HFFc6 (cell line): ENCODE measurements at regions not wholly inside any gene's neighbourhood (a gene's known extent, or its start where the extent isn't known, plus 50 kb on each side); places are given as distances from the start of the nearest gene placed in this dataset.

ENCODE experiments used
- DNase-seq: peaks from one replicate; pipeline ENCODE4 v3.0.0-alpha.2; 2018
- H3K27ac Mint-ChIP-seq: 2 replicates; pipeline ENCODE4 v1.8.0; 2020; ENCODE audit warnings: mild to moderate bottlenecking, mixed read lengths
- H3K27me3 Mint-ChIP-seq: 2 replicates; pipeline ENCODE4 v1.8.0; 2021; ENCODE audit warnings: mild to moderate bottlenecking, moderate library complexity, mixed read lengths; ENCODE audit not compliant: insufficient read depth
- H3K36me3 Mint-ChIP-seq: 2 replicates; pipeline ENCODE4 v1.8.0; 2021; ENCODE audit warnings: low read depth, mixed read lengths
- H3K4me1 Mint-ChIP-seq: 2 replicates; pipeline ENCODE4 v1.8.0; 2020; ENCODE audit warnings: low read depth, mixed read lengths
- H3K4me3 Mint-ChIP-seq: 2 replicates; pipeline ENCODE4 v1.8.0; 2020; ENCODE audit warnings: mild to moderate bottlenecking, moderate library complexity, mixed read lengths
- H3K9me3 Mint-ChIP-seq: 2 replicates; pipeline ENCODE4 v1.8.0; 2020; ENCODE audit warnings: mild to moderate bottlenecking, mixed read lengths
- TF ChIP-seq, protein P1 (sequence below): fragments of 200-600 bp; sonication (generic); IDR thresholded peaks from 2 replicates; pipeline ENCODE4 v1.5.0; 2021; ENCODE audit warnings: antibody characterized with exemption, mild to moderate bottlenecking

DNA sequence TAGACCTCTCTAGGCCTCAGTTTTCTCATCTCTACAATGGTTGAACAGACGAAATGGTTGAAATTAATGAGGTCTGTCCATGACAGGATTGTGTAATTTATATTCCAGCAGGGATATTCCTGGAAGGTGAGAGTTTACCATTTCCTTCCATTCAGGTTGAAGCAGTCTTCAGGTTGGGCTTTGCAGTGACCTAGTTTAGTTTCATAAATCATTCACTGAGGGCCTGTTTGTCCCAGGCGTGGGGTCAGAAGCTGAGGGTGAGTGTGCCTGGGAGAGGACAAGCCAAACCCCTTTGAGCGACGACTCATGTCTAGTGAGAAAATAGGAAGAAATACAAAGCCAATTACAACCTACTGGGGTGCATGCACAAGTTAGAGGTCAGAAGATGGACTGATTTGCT lies 57.2 kb upstream of the CACNA2D3 start:
- H3K4me3 Mint-ChIP-seq: no peak overlapping the region
- TF ChIP-seq, protein P1, sequence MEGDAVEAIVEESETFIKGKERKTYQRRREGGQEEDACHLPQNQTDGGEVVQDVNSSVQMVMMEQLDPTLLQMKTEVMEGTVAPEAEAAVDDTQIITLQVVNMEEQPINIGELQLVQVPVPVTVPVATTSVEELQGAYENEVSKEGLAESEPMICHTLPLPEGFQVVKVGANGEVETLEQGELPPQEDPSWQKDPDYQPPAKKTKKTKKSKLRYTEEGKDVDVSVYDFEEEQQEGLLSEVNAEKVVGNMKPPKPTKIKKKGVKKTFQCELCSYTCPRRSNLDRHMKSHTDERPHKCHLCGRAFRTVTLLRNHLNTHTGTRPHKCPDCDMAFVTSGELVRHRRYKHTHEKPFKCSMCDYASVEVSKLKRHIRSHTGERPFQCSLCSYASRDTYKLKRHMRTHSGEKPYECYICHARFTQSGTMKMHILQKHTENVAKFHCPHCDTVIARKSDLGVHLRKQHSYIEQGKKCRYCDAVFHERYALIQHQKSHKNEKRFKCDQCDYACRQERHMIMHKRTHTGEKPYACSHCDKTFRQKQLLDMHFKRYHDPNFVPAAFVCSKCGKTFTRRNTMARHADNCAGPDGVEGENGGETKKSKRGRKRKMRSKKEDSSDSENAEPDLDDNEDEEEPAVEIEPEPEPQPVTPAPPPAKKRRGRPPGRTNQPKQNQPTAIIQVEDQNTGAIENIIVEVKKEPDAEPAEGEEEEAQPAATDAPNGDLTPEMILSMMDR: no peak
- H3K27me3 Mint-ChIP-seq: no peaks in the 10 kb centered on the region; the same call in 1 of the 2 replicates
- no peaks in the 10 kb centered on the region for H3K36me3 Mint-ChIP-seq
- no peaks in the 10 kb centered on the region for H3K4me1 Mint-ChIP-seq
- no peak for DNase-seq
- no peak overlapping the region for H3K27ac Mint-ChIP-seq
- H3K9me3 Mint-ChIP-seq: peaks cover 35% of the 10 kb centered on the region

DNA sequence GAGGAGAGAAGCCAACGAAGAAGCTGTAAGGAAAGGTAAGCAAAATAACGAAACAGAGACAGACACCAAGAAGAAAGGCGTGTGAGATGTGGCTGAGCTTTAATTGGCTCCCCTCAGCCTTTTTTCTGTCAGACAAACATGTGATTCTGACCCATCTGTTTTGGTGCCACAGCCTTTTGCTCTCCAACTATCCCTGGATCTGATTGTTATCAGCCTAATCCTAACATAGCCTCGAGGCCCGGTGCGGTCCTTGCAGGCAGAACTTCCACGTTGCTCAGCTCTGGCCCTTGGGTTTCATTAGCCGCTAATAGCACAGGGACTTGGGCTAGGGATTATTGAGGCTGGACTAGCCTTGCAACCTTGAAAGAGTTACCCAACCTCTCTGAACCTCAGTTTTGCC lies 57.9 kb upstream of the CACNA2D3 start:
- H3K4me1 Mint-ChIP-seq: no peaks in the 10 kb centered on the region
- no peak for DNase-seq
- H3K27me3 Mint-ChIP-seq: no peaks in the 10 kb centered on the region; the same call in 1 of the 2 replicates
- no peak overlapping the region for H3K27ac Mint-ChIP-seq
- TF ChIP-seq, protein P1: no peak
- peaks cover 32% of the 10 kb centered on the region for H3K9me3 Mint-ChIP-seq
- H3K36me3 Mint-ChIP-seq: no peaks in the 10 kb centered on the region
- H3K4me3 Mint-ChIP-seq: no peak overlapping the region

- no peak overlapping the region for H3K4me3 Mint-ChIP-seq
- peaks cover 31% of the 10 kb centered on the region for H3K9me3 Mint-ChIP-seq
- no peak overlapping the region for H3K27ac Mint-ChIP-seq
- TF ChIP-seq, protein P1: no peak
- DNase-seq: no peak
- H3K36me3 Mint-ChIP-seq: no peaks in the 10 kb centered on the region
- no peaks in the 10 kb centered on the region; the same call in 1 of the 2 replicates for H3K27me3 Mint-ChIP-seq
- no peaks in the 10 kb centered on the region for H3K4me1 Mint-ChIP-seq
Measured at GRCh38 chr3:54062546-54062945, 59.8 kb upstream of the CACNA2D3 start.

DNA sequence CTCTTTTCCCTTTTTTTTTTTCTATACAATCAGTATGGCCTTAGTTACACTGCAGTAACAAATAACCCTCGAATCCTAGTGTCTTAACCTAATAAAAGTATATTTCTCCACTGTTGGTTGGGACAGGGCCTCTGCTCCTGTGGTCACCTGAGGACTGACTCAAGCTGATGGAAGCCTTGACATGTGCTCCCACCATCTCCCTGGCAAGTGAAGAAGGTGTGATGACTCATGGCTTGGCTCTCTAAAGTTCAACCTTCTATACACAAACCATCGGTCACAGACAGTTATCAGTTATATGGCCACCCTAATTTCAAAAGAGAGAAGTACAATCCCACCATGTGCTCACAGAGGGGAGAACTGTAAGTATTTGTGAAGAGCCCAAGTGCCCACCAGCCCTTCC lies 65.8 kb upstream of the CACNA2D3 start:
- no peak overlapping the region for H3K4me3 Mint-ChIP-seq
- no peaks in the 10 kb centered on the region for H3K36me3 Mint-ChIP-seq
- no peaks in the 10 kb centered on the region; the same call in 1 of the 2 replicates for H3K27me3 Mint-ChIP-seq
- H3K9me3 Mint-ChIP-seq: peaks cover 18% of the 10 kb centered on the region; the same call in 1 of the 2 replicates
- H3K4me1 Mint-ChIP-seq: no peaks in the 10 kb centered on the region
- TF ChIP-seq, protein P1: no peak
- DNase-seq: no peak
- H3K27ac Mint-ChIP-seq: no peak overlapping the region

- DNase-seq: no peak
- Mint-ChIP-seq H3K36me3 (no peaks in the 10 kb centered on the region), H3K9me3 (peaks cover 19% of the 10 kb centered on the region), H3K4me1 (no peaks in the 10 kb centered on the region), H3K27me3 (peaks cover 3% of the 10 kb centered on the region; the same call in 1 of the 2 replicates), H3K4me3 (no peak overlapping the region), H3K27ac (no peak overlapping the region)
- TF ChIP-seq, protein P1: no peak
Measured at GRCh38 chr3:54053882-54054281, 68.5 kb upstream of the CACNA2D3 start.

DNA sequence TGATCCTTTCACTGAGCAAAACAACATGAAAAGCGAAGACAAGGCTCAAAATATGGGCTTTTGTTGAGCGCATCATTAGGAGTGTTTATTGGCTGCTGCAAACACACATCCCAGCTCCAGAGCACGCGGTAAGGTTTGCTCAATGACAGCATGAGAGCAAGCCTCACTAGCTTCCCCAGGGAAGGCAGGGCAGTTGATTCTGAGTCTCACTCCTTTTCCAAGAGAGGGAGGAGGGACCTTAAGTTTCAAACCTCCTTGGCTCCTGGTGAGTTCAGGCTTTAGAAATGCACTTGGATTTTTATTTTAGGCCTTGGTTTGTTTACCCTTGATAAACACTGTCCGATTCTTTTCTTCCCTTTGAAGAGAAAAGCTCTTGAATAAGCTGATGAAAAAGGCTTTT lies 69.1 kb upstream of the CACNA2D3 start:
- TF ChIP-seq, protein P1: no peak
- no peak for DNase-seq
- no peak overlapping the region for H3K4me3 Mint-ChIP-seq
- H3K9me3 Mint-ChIP-seq: peaks cover 17% of the 10 kb centered on the region
- H3K27ac Mint-ChIP-seq: no peak overlapping the region
- peaks cover 3% of the 10 kb centered on the region; the same call in 1 of the 2 replicates for H3K27me3 Mint-ChIP-seq
- no peaks in the 10 kb centered on the region for H3K36me3 Mint-ChIP-seq
- H3K4me1 Mint-ChIP-seq: no peaks in the 10 kb centered on the region
